Sigmoid colon (tissue), 4 donors: ENCODE measurements at regions not wholly inside any gene's neighbourhood (a gene's known extent, or its start where the extent isn't known, plus 50 kb on each side); places are given as distances from the start of the nearest gene placed in this dataset.

Experiments used
- CTCF ChIP-seq, 4 experiments: fragments of 450-650 bp in 3 of 4; fragments of 200-600 bp in 1 of 4; IDR thresholded peaks; one replicate each; pipeline ENCODE4 v1.5.1; 2016 to 2019; ENCODE audit warnings: antibody characterized with exemption in 4 of 4, mild to moderate bottlenecking in 3 of 4, moderate library complexity in 2 of 4
- POLR2A ChIP-seq, 2 donors: fragments of 450-650 bp; IDR thresholded peaks; one replicate each; pipeline ENCODE4 v1.6.1; 2016; ENCODE audit warnings: antibody characterized with exemption in 2 of 2, mild to moderate bottlenecking in 2 of 2, moderate library complexity in 2 of 2
- POLR2AphosphoS5 ChIP-seq, 4 donors: sonication (generic); formaldehyde crosslinking; IDR thresholded peaks; one replicate each; pipeline ENCODE4 v1.6.1; 2017; ENCODE audit warnings: antibody characterized with exemption in 4 of 4

GRCh38 chr3:72391659-72392058, 456.6 kb downstream of the SHQ1 start:
- TF ChIP-seq CTCF (IDR thresholded peaks at IDR 0.05) (no peak), POLR2AphosphoS5 (IDR thresholded peaks at IDR 0.05) (no peak), POLR2A (IDR thresholded peaks at IDR 0.05) (no peak)
